Kidney tubule cell (primary cell): ENCODE measurements at regions not wholly inside any gene's neighbourhood (a gene's known extent, or its start where the extent isn't known, plus 50 kb on each side); places are given as distances from the start of the nearest gene placed in this dataset.

Experiments used
- DNase-seq: peaks from one replicate; pipeline ENCODE4 v3.0.0-alpha.2; 2018; ENCODE audit warnings: low spot score

- no peak for DNase-seq
These were observed 64.6 kb upstream of the ELOVL5 start for GRCh38 chr6:53413326-53413725.

- DNase-seq, result no peak
These were observed 64.0 kb upstream of the ELOVL5 start for GRCh38 chr6:53412751-53413150.

GRCh38 chr6:53412021-53412715, 63.4 kb upstream of the ELOVL5 start:
- no peak for DNase-seq

GRCh38 chr6:53411451-53411850, 62.7 kb upstream of the ELOVL5 start:
- DNase-seq, result peak; percentile 93

GRCh38 chr6:53410508-53411258, 61.9 kb upstream of the ELOVL5 start:
- peak; percentile 43 for DNase-seq

- no peak for DNase-seq
These were observed 60.1 kb upstream of the ELOVL5 start for GRCh38 chr6:53408826-53409225.

- no peak for DNase-seq
These were observed 50.2 kb upstream of the ELOVL5 start for GRCh38 chr6:53399027-53399344.

- DNase-seq, result no peak
These were observed 49.7 kb upstream of the ELOVL5 start for GRCh38 chr6:53398247-53399026.
